ENCODE measurements at regions not wholly inside any gene's neighbourhood (a gene's known extent, or its start where the extent isn't known, plus 50 kb on each side); places are given as distances from the start of the nearest gene placed in this dataset.
"Not testable (repeated sequence)": the region's sequence is repeated elsewhere in the genome, so short reads cannot be mapped to it uniquely, and the experiment has no call there.

DNA sequence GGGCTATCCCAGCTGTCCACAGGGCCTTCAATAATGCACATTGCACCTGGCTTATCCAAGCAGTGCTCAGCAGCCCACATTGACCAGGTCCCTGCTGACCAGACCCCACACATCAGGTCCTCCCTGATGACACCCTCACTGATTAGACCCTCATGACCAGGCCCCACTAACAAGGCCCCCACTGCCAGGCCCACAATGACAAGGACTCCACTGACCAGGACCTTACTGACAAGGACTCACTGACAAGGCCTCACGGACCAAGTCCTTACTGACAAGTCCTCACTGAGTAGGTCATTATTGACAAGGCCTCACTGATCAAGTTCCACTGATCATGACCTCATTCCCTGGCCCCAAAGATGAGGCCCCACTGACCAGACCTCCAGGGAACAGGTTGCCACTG, 3837.8 kb upstream of the OR11H1 start:
- DNase-seq (ENCODE audit: low read depth): not testable (repeated sequence)

DNA sequence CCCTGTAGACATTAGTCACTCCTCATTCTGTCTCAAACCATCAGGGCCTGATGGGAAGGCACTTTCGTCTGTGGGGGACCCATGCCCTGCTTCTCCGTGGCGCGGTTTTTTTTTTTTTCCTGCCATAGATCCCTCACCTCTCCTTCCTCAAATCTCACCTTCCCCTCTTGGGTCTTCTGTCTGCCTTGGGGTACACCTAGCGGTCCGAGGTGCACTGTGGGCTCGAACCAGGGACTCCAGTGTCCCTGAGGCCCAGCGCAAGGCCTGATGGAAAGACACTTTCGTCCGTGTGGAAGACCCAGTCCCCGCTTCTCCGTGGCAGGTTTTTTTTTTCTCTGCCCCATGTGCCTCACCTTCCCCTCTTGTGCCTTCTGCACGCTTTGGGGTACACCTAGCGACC, 3824.4 kb upstream of the OR11H1 start:
- DNase-seq (ENCODE audit: low read depth): peak; percentile 0

DNA sequence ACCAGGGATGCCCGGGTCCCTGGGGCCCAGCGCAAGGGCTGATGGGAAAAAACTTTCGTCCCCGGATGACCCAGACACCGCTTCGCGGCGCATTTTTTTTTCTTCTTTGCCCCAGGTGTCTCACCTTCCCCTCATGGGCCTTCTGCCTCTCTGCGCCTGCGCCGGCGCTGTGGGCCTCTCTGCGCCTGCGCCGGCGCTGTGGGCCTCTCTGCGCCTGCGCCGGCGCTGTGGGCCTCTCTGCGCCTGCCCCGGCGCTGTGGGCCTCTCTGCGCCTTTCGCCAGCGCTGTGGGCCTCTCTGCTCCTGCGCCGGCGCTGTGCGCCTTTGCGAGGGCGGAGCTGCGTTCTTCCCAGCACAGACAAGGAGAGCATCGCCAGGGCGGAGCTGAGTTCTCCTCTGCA, 3821.2 kb upstream of the OR11H1 start:
- not testable (repeated sequence) for DNase-seq (ENCODE audit: low read depth)

Measured in HT1080 (cell line).